Jurkat, Clone E6-1 (cell line): ENCODE measurements at regions not wholly inside any gene's neighbourhood (a gene's known extent, or its start where the extent isn't known, plus 50 kb on each side); places are given as distances from the start of the nearest gene placed in this dataset.

ENCODE experiments used
- DNase-seq: peaks from one replicate; pipeline ENCODE4 v3.0.0-alpha.2; 2011; ENCODE audit warnings: low read depth, low spot score
- H3K4me3 ChIP-seq: 2 replicates; pipeline ENCODE4 v1.5.1; 2011; ENCODE audit warnings: mild to moderate bottlenecking, low read length, control low read depth, moderate library complexity

DNA sequence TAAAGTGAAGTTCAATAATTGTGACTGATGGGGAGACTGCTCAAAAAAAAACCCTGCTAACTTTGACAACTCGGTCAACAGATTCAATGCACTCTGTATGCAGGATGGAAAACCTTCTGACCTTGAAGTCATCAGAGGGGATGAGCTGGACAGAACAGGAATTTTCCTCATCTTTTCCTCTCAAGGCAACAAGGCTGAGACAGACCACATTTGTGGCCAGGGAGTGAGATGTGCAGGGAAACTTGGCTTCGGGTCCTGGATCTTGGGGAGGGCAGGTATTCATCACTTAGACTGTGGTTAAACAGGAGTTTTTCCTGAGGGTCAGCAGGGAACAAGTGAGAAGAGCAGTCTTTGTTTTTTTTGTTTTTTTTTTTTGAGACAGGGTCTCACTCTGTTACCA lies 100.6 kb downstream of the BAMBI start:
- DNase-seq = no peak
- H3K4me3 ChIP-seq = no peak overlapping the region

DNA sequence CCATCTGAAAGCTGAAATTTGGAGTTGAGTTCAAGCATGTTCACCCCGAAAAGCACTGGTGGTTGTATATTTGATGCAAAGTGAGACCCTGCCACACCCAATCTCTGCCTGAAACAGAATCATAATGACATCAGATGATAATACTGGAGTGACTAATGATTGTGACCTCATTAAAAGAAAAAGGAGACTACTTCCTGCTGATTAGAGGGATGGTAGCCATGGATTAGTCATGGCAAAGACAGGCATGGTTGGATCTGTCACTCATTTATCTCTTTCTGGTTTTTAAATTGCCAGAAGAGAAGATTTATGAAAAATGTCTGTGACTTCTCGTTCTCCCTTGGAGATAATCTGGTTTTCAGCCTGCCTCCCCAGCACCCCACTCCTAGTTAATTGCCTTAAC lies 101.2 kb downstream of the BAMBI start:
- no peak for DNase-seq
- no peak overlapping the region for H3K4me3 ChIP-seq

DNA sequence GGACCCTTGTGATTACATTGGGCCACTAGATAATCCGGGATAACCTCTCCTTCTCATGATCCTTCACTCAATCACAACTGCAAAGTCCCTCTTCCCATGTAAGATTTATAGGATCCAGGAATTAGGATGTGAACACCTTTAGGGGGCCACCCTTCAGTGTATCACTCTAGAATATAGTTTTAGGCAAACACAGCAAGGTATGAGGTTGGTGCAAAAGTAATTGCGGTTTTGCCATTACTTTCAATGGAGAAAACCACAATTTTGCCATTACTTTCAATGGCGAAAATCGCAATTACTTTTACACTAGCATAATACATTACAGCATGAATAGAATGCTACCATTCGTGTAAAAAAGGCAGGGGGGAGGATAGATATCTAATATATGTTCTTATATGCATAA lies 104.0 kb downstream of the BAMBI start:
- H3K4me3 ChIP-seq = no peak overlapping the region
- no peak for DNase-seq

DNA sequence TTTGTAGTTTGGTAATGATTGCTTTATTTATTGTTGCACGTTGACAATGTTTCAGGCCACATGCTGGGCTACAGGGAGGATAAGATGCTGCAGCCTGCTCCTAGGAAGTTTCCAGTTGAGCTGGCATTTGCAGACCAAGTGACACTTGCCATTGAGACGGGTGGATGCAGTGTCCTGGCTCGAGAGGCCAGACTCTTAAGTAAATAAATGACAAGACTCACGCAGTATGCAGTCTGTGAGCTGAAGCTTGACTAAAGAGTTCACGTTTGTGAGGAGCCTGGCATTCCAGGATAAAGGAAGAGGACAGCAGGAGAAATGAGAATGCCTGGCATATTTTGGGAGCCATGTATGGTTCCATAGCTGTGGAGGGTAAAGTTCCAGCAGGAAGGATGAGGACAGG lies 105.8 kb downstream of the BAMBI start:
- H3K4me3 ChIP-seq = no peak overlapping the region
- no peak for DNase-seq

DNA sequence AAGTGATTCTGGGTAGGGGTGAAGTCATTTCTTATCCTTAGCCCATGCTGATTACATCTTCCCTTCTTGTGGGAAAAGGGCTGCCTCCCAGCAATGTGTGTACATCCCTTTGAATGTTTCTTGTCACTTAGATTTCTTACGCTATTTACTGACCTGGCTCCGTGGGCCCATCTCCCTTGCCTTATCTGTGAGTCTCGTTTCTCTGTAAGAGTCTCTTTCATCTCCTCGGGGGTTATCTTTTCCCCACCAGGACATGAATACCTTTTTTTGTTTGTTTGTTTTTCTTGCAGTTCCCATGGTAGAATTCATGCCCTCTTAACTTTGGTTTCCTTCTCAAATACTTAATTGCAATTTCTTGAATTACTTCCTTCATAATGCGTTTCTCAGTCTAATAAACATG lies 107.7 kb downstream of the BAMBI start:
- H3K4me3 ChIP-seq = no peak overlapping the region
- DNase-seq = no peak

DNA sequence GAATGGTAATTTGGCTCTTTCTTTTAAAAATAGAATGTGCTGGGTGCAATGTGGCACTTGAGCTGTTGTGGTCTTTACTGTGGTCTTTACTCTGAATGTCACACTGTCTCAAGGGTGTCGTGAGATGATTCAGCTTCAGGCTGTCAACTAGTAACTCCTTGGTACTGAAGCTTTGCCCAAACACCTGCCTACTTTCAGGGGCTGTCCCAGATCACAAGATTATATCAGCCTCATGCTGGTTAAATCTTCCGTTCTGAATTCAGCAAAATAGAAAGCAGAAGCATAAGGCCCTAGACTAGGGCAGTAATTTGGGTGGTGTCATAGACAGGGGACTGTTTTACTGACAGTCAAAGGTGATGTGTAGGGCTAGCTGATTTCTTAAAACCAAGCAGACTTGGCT lies 110.9 kb downstream of the BAMBI start:
- DNase-seq = no peak
- H3K4me3 ChIP-seq = no peak overlapping the region

DNA sequence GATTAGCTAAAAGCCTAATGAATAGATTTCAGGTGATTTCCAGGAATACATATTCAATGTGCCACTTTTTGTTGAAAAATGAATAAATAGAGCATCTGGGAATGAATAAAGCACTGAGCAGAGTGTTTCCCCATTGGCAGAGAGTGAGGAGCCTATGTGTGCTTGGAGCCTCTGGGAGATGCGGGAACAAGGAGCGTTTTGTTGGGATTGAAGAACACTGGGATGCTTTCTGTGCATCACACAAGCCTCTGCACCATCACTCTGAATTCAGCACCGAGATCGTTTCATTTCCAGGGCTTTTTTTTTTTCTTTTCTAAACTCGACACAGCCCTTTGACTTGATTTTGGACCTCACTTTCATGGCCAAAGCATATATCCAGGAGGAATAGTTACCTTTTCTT lies 111.4 kb downstream of the BAMBI start:
- H3K4me3 ChIP-seq = no peak overlapping the region
- no peak for DNase-seq

DNA sequence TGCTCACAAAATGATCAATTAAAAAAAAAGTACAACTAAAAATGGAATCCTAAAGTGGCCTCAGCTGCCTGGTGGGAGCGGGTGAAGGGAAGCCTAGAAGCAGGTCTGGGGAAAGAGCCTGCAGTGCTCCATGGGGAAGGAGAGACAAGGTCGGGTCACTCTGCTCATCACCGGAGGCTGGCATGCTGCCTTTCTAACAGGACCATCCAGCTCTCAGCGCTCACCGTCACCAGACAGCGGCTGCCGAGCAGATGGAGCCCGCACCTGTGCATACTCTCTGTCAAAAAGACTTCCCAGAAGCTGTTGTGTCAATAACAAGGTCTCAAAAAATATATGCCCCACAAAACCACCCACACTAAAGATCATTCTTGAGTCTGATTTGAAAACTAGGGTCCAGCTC lies 112.8 kb downstream of the BAMBI start:
- no peak overlapping the region for H3K4me3 ChIP-seq
- DNase-seq = no peak

DNA sequence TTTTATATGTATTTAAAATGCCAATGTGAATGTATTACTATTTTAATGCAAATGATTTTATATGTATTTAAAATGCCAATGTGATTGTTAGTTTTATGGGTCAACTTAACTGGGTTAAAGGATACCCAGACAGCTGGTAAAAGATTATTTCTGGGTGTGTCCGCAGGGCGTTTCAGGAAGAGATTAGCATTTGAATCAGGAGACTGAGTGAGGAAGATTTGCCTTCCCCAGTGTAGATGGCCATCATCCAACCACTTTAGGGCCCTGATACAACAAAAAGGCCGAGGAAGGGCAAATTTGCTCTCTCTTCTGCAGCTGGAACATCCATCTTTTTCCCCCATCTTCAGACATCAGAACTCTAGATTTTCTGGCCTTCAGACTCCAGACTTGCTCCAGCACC lies 116.2 kb downstream of the BAMBI start:
- no peak overlapping the region for H3K4me3 ChIP-seq
- no peak for DNase-seq

DNA sequence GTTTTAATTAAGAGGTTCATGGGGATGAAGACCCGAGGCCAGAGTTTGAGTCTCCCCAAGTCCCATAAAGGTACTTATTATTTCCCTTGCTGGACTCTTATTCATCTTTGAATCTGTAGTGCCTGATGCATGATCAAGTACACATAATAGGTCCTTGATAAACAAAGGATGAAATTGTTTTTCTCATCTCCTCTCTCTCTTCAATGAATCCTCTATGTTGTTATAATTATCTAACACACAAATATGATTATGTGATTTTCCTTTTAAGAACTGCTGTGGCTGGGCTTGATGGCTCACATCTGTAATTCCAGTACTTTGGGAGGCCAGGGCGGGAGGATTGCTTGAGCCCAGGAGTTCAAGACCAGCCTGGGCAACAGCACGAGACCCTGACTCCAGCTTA lies 117.7 kb downstream of the BAMBI start:
- no peak overlapping the region for H3K4me3 ChIP-seq
- DNase-seq = no peak

DNA sequence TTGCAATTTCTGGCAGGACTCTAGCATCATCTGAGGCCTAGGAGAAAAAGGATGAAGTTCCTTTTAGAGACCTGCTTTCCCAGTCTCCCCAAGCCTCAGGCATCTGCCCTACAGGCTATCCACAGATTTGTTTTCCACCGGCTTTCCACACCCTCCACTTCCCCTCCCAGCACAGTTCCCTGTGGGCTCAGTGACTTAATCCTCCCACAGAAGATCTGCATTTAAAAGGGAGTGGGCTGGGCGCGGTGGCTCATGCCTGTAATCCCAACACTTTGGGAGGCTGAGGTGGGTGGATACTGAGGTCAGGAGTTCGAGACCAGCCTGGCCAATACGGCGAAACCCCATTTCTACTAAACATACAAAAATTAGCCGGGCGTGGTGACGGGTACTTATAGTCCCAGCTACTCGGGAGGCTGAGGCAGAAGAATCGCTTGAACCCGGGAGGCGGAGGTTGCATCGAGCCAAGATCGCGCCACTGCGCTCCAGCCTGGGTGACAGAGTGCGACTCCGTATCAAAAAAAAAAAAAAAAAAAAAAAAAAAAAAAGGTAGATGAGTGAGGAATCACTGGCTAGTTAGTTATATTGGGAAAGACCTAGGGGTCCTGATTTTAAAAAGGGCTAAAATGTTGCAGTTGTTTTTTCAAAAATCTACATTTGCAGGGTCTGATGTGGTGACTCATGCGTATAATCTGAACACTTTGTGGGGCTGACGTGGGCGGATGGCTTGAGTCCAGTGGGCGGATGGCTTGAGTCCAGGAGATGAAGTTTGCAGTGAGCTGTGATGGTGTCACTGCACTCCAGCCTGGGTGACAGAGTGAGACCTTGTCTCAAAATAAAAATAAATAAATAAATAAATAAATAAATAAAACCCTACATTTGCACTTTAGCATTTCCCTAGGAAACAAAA lies 119.5 kb downstream of the BAMBI start:
- DNase-seq = no peak
- H3K4me3 ChIP-seq = no peak overlapping the region

DNA sequence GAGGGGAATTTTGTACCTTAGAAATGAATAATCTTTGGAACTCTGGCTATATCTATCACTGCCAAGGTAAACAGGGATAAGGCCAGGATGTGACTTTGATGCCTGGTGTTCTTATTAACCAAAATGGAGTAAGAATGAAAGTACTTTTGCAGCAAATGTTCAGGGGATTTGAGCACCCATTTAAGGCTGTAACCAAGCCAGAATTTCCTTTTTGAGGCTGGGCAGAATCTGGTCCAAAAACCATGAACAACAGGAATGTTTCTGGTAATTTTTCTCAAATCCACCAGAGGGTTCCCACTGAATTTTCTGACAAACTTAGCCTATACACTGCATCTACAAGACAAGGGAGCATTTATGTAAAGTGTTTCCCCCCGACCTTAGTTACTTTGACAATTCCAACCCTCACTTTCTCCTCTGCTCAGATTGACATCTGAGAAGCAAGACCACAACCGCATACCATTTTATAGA lies 120.6 kb downstream of the BAMBI start:
- DNase-seq = no peak
- no peak overlapping the region for H3K4me3 ChIP-seq

DNA sequence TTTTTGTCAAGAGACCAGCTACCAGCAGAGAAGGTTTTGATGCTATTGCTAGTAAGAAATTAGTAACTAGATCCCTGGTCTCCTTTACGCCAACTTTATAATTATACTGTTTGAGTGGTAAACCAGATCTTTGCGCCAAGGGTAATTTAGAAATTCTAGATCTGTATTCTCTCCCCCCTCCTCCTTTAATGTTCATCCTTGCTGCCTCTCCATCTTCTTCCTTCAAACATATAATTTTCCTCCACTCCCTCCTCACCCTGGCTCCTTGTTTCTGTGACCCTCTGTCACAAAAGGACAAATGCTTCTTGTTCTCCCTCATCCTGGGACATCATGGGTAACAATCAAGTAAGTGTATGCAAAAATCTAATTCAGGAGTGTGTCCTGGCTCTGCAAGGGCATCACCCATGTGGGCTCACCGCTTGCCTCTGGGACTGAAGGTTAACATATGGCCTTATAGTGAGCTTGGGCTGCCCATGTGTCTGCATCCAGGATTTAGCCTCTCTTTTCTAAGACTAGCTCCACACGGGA lies 121.2 kb downstream of the BAMBI start:
- no peak overlapping the region for H3K4me3 ChIP-seq
- DNase-seq = no peak

DNA sequence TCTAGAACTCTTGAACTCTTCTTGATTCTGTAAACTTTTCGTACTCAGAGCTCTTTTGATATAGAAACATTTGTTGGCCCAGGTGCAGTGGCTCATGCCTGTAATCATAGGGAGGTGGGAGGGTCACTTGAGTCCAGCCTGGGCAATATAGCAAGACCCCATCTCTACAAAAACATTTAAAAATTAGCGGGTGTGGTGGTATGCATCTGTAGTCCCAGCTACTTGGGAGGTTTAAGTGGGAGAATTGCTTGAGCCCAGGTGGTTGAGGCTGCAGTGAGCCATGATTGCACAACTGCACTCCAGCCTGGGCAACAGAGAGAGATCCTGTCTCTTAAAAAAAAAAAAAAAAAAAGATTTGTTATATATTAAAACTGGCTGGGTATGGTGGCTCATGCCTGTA lies 121.6 kb downstream of the BAMBI start:
- no peak for DNase-seq
- no peak overlapping the region for H3K4me3 ChIP-seq

DNA sequence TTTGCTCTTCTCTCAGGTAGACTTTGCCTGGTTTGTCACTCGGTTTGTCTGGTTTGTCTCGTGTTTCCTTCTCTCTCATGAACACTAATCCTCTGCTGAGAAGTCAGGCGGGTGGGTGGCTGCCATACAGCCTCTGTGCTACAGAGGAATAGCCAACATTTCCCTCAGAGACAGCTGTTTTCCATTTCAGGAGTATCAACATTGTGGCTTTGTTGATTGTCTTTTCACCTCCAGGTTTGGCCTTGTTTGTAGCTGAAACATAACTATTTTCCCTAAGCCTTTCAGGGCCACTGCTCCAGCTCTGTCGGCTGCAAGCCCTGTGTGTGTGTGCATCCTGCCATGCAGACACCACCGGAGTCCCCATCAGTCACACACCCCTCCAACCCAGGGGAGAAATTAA lies 122.8 kb downstream of the BAMBI start:
- no peak overlapping the region for H3K4me3 ChIP-seq
- no peak for DNase-seq

DNA sequence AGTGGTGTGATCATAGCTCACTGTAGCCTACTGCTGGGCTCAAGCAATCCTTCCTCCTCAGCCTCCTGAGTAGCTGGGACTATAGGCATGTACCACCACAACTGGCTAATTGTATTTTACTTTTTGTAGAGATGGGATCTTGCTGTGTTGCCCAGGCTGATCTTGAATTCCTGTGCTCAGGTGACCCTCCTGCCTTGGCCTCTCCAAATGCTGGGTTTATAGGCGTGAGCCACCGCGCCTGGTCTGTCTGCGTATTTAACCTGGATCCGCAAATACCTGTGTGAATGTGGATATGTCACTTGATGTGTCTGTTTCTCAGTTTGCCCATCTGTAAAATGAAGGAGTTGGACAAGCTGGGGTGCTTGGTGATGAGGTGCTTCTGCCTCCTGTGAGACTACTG lies 123.9 kb downstream of the BAMBI start:
- DNase-seq = no peak
- H3K4me3 ChIP-seq = no peak overlapping the region

DNA sequence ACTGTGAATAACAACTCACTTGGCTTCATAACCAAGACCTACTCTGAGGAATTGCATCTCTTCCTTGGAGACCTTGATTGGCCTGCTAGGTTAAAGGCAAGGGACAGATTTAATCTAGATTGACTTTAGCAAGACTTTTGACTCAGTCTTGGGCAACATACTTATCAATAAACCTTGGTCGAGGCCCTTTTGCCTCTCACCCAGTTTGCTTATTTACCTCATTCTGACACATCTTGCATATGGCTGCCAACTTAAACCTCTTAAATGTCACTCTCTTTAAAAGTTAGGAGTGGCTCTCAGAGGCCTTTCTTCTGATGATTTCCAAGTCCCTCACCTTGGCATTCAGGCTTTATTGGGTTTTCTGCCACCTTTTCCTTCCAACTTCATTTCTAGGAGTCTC lies 124.5 kb downstream of the BAMBI start:
- no peak for DNase-seq
- no peak overlapping the region for H3K4me3 ChIP-seq

DNA sequence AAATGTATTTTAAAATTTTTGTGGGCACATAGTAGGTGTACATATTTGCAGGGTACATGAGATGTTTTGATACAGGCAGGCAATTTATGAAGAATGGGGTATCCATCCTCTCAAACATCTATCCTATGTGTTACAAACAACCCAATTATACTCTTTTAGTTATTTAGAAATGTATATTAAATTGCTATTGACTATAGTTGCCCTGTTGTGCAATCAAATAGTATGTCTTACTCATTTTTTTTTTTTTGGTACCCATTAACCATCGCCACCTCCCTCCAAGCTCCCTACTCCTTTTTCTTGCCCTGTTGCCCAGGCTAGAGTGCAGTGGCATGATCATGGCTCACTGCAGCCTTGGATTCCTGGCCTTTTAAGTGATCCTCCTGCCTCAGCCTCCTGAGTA lies 128.1 kb downstream of the BAMBI start:
- no peak overlapping the region for H3K4me3 ChIP-seq
- DNase-seq = no peak

DNA sequence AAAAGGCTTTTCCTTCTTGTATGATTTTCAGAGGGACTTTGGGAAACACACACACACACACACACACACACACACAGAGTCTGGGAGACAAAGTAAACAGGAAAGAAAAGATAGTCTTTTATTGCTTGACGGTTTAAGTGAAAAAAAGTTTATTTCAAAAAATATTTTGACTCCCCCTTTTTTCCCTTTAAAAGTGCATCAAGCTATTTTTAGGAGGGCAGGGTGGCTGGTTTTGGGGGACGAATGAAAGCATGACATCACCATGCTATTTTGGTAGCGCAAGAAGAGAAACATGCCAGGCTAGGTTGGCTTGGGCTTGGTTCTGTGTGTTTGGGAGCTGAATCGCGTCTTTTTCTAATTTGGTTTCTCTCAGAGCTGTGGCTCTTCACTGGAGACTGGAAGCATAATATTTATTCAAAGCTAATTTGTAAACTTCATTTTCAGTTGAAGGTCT lies 129.2 kb downstream of the BAMBI start:
- H3K4me3 ChIP-seq = no peak overlapping the region
- DNase-seq = no peak

DNA sequence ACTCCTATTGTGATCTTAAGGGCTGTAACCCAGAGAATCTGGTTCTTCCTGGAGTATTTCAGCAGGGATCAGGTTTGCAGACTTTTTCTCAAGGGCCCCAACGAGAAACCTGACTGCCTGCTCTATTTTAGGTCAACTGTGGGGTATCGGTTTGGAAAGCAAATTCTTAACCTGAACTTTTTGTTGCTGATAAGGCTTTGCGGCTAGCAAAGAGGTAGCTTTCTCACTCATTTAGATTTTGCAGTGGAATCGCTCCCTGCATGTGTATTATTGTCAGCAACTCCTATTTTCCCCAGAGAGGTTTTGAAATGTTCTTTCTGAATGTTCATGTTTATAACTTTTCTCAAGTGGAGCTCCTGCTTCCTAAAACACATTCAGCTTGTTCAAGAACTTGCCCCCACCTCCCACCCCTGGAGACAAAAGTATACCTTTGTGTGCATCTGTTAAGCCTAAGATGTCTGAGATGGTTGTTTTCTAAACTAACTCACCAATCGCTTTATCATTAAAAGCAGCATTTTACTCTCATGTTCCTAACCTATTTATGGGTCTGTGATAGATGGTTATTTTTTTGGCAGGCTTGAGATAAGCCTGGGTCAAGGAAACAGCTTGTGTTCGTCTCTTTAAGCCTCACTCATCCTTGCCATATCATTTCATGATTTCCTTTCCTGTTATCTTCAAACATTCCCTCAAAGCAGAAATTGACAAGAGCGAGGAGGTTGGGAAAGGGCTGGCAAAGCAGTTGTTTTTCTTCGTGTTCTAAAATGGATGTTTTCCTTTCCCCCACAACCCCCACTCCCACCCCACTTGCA lies 129.8 kb downstream of the BAMBI start:
- DNase-seq = no peak
- no peak overlapping the region for H3K4me3 ChIP-seq
